HG03439 (cell line): ENCODE measurements at regions not wholly inside any gene's neighbourhood (a gene's known extent, or its start where the extent isn't known, plus 50 kb on each side); places are given as distances from the start of the nearest gene placed in this dataset.
"Not testable (repeated sequence)": the region's sequence is repeated elsewhere in the genome, so short reads cannot be mapped to it uniquely, and the experiment has no call there.

Experiments used
- ATAC-seq: cut with Tn5 transposase; IDR thresholded peaks from one replicate; pipeline ENCODE4 v1.9.1; 2021; ENCODE audit warnings: mild to moderate bottlenecking, moderate library complexity; ENCODE audit not compliant: unreplicated experiment

- ATAC-seq: no peak
Measured at GRCh38 chr15:46088486-46089445, 453.9 kb downstream of the SQOR start.

GRCh38 chr15:46089467-46089935, 454.7 kb downstream of the SQOR start:
- no peak for ATAC-seq

GRCh38 chr15:46091860-46092450, 457.1 kb downstream of the SQOR start:
- ATAC-seq: no peak

GRCh38 chr15:46098006-46098405, 463.2 kb downstream of the SQOR start:
- ATAC-seq: not testable (repeated sequence)

GRCh38 chr15:46110755-46111154, 475.9 kb downstream of the SQOR start:
- no peak for ATAC-seq

- ATAC-seq: no peak
Measured at GRCh38 chr15:46111730-46112129, 476.9 kb downstream of the SQOR start.

GRCh38 chr15:46117071-46117470, 482.2 kb downstream of the SQOR start:
- ATAC-seq: no peak

- ATAC-seq: no peak
Measured at GRCh38 chr15:46120713-46121112, 485.9 kb downstream of the SQOR start.

GRCh38 chr15:46121441-46121840, 486.6 kb downstream of the SQOR start:
- ATAC-seq: no peak

GRCh38 chr15:46126581-46126980, 491.8 kb downstream of the SQOR start:
- ATAC-seq: no peak

- ATAC-seq: no peak
Measured at GRCh38 chr15:46127361-46127874, 492.6 kb downstream of the SQOR start.

- ATAC-seq: no peak
Measured at GRCh38 chr15:46129145-46129544, 494.3 kb downstream of the SQOR start.

- ATAC-seq: no peak
Measured at GRCh38 chr15:46131876-46132275, 497.0 kb downstream of the SQOR start.

GRCh38 chr15:46137443-46137842, 502.6 kb downstream of the SQOR start:
- no peak for ATAC-seq

GRCh38 chr15:46146002-46146401, 511.2 kb downstream of the SQOR start:
- ATAC-seq: no peak

- ATAC-seq: no peak
Measured at GRCh38 chr15:46146915-46147314, 512.1 kb downstream of the SQOR start.

- no peak for ATAC-seq
Measured at GRCh38 chr15:46151786-46152185, 517.0 kb downstream of the SQOR start.

GRCh38 chr15:46166750-46167149, 531.9 kb downstream of the SQOR start:
- ATAC-seq: no peak

- ATAC-seq: no peak
Measured at GRCh38 chr15:46170326-46170725, 535.5 kb downstream of the SQOR start.

- no peak for ATAC-seq
Measured at GRCh38 chr15:46174122-46174521, 539.3 kb downstream of the SQOR start.

- no peak for ATAC-seq
Measured at GRCh38 chr15:46177219-46177618, 542.4 kb downstream of the SQOR start.

- ATAC-seq: no peak
Measured at GRCh38 chr15:46178138-46178537, 543.3 kb downstream of the SQOR start.
